Endodermal cell (in vitro differentiated cells): ENCODE measurements at regions not wholly inside any gene's neighbourhood (a gene's known extent, or its start where the extent isn't known, plus 50 kb on each side); places are given as distances from the start of the nearest gene placed in this dataset.

ENCODE experiments used
- DNase-seq: peaks from one replicate; pipeline ENCODE4 v3.0.0-alpha.2; 2017
- H3K27ac ChIP-seq: 2 replicates; pipeline ENCODE4 v1.5.1; 2013; ENCODE audit warnings: mild to moderate bottlenecking, low read depth, low read length, moderate library complexity
- H3K27me3 ChIP-seq: 2 replicates; pipeline ENCODE4 v1.6.1; 2013; ENCODE audit warnings: mild to moderate bottlenecking, low read length, moderate library complexity; ENCODE audit not compliant: insufficient read depth, control insufficient read depth, poor library complexity, severe bottlenecking
- H3K36me3 ChIP-seq: 2 replicates; pipeline ENCODE4 v1.7.0; 2013; ENCODE audit warnings: mild to moderate bottlenecking, low read length, moderate library complexity; ENCODE audit not compliant: control insufficient read depth, insufficient read depth
- H3K4me1 ChIP-seq: one replicate; pipeline ENCODE4 v1.7.0; 2013; ENCODE audit warnings: low read length; ENCODE audit not compliant: control insufficient read depth, insufficient read depth
- H3K4me3 ChIP-seq: 2 replicates; pipeline ENCODE4 v1.5.1; 2013; ENCODE audit warnings: mild to moderate bottlenecking, low read length, moderate library complexity
- H3K9ac ChIP-seq: 2 replicates; pipeline ENCODE4 v1.6.1; 2013; ENCODE audit warnings: mild to moderate bottlenecking, low read length, moderate library complexity; ENCODE audit not compliant: poor library complexity, severe bottlenecking; ENCODE audit errors: extremely low read depth
- H3K9me3 ChIP-seq: 2 replicates; pipeline ENCODE4 v1.6.1; 2013; ENCODE audit warnings: mild to moderate bottlenecking, low read length, moderate library complexity; ENCODE audit not compliant: control insufficient read depth
- H3K27ac Mint-ChIP-seq: 2 replicates; pipeline ENCODE4 v1.8.0; 2020; ENCODE audit warnings: mixed read lengths
- H3K27me3 Mint-ChIP-seq: 2 replicates; pipeline ENCODE4 v1.8.0; 2021; ENCODE audit warnings: mild to moderate bottlenecking, mixed read lengths; ENCODE audit not compliant: insufficient read depth
- H3K36me3 Mint-ChIP-seq: 2 replicates; pipeline ENCODE4 v1.8.0; 2020; ENCODE audit warnings: low read depth, mixed read lengths
- H3K4me1 Mint-ChIP-seq: 2 replicates; pipeline ENCODE4 v1.8.0; 2020; ENCODE audit warnings: mixed read lengths
- H3K4me3 Mint-ChIP-seq: 2 replicates; pipeline ENCODE4 v1.8.0; 2020; ENCODE audit warnings: mild to moderate bottlenecking, moderate library complexity, mixed read lengths
- H3K9me3 Mint-ChIP-seq: 2 replicates; pipeline ENCODE4 v1.8.0; 2020; ENCODE audit warnings: mild to moderate bottlenecking, mixed read lengths
- WGBS, 2 experiments: methylation state at CpG; one replicate each; pipeline versions ENCODE4 v1.1.5 to v1.1.7; 2013; ENCODE audit warnings: missing lambda C conversion rate in 2 of 2, mixed read lengths in 1 of 2; ENCODE audit not compliant: insufficient coverage in 1 of 2, insufficient read length in 1 of 2; 5-methylcytosine and 5-hydroxymethylcytosine counted together
- TF ChIP-seq, protein P1 (sequence below): fragments of 200-600 bp; sonication (generic); conservative IDR thresholded peaks from 2 replicates; pipeline ENCODE4 v1.5.0; 2021; ENCODE audit warnings: antibody characterized with exemption, mild to moderate bottlenecking

DNA sequence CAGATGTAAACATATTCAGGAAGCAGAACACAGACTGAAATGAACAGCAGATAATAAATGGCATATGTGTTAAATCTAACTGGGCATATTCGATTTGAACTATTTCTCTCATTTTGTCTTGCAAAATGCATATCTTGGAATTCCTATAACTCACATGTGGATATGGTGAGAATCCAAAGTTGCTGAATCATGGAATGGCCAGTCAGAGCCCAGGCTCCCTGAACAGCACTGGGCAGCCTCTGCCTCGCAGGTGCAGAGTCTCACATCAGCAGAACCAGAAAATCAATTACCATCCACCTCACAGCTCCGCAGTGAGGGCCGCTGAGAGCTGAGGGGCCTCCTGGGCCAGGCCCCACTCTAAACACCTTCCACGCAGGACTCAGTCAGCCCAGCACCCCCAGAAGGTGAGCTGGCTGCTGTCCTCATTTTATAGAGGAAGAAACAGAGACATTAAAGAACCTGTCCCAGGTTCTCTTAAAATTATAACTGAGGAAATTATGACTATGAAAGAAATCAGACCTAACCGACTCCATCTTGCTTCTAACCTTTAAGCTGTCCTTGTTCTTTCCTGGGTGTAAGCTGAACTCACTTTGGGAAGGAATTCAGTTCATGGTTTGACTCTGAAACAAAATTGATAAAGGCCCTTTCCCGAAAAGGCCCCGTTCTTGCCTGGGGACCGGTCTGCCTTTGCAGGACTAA is 269.1 kb upstream of the SFSWAP start:
- Mint-ChIP-seq H3K4me3 (no peak overlapping the region), H3K27me3 (peaks cover 4% of the 10 kb centered on the region), H3K27ac (no peak overlapping the region), H3K36me3 (no peaks in the 10 kb centered on the region), H3K4me1 (peaks cover 2% of the 10 kb centered on the region), H3K9me3 (no peaks in the 10 kb centered on the region)
- no peak overlapping the region for H3K9ac ChIP-seq
- DNase-seq: no peak
- H3K36me3 ChIP-seq: no peaks in the 10 kb centered on the region
- H3K27ac ChIP-seq: no peak overlapping the region
- H3K4me1 ChIP-seq: no peaks in the 10 kb centered on the region
- no peaks in the 10 kb centered on the region for H3K9me3 ChIP-seq
- H3K4me3 ChIP-seq: no peak overlapping the region
- no peaks in the 10 kb centered on the region for H3K27me3 ChIP-seq
- 68 to 80% methylated on average over 6 to 8 of the region's 9 CpGs for WGBS, 2 experiments
- TF ChIP-seq, protein P1, sequence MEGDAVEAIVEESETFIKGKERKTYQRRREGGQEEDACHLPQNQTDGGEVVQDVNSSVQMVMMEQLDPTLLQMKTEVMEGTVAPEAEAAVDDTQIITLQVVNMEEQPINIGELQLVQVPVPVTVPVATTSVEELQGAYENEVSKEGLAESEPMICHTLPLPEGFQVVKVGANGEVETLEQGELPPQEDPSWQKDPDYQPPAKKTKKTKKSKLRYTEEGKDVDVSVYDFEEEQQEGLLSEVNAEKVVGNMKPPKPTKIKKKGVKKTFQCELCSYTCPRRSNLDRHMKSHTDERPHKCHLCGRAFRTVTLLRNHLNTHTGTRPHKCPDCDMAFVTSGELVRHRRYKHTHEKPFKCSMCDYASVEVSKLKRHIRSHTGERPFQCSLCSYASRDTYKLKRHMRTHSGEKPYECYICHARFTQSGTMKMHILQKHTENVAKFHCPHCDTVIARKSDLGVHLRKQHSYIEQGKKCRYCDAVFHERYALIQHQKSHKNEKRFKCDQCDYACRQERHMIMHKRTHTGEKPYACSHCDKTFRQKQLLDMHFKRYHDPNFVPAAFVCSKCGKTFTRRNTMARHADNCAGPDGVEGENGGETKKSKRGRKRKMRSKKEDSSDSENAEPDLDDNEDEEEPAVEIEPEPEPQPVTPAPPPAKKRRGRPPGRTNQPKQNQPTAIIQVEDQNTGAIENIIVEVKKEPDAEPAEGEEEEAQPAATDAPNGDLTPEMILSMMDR: no peak

- peak; percentile 43 for DNase-seq
- Histone ChIP-seq H3K9me3 (no peaks in the 10 kb centered on the region), H3K9ac (no peak overlapping the region), H3K4me3 (no peak overlapping the region), H3K27ac (no peak overlapping the region), H3K4me1 (no peaks in the 10 kb centered on the region), H3K27me3 (no peaks in the 10 kb centered on the region), H3K36me3 (no peaks in the 10 kb centered on the region)
- Mint-ChIP-seq H3K36me3 (no peaks in the 10 kb centered on the region), H3K4me3 (no peak overlapping the region), H3K27me3 (peaks cover 2% of the 10 kb centered on the region), H3K27ac (no peak overlapping the region), H3K4me1 (no peaks in the 10 kb centered on the region), H3K9me3 (no peaks in the 10 kb centered on the region)
- TF ChIP-seq, protein P1: no peak
- 69 to 72% methylated on average over 11 to 14 of the region's 14 CpGs for WGBS, 2 experiments
These were observed 268.5 kb upstream of the SFSWAP start for GRCh38 chr12:131442337-131442918.

- H3K27ac ChIP-seq: no peak overlapping the region
- H3K36me3 ChIP-seq: no peaks in the 10 kb centered on the region
- TF ChIP-seq, protein P1: no peak
- Mint-ChIP-seq H3K4me3 (no peak overlapping the region), H3K27ac (no peak overlapping the region), H3K4me1 (no peaks in the 10 kb centered on the region), H3K9me3 (no peaks in the 10 kb centered on the region), H3K27me3 (peaks cover 2% of the 10 kb centered on the region), H3K36me3 (no peaks in the 10 kb centered on the region)
- no peak overlapping the region for H3K9ac ChIP-seq
- 84 to 87% methylated on average over 21 to 36 of the region's 36 CpGs for WGBS, 2 experiments
- peak; percentile 41 for DNase-seq
- no peaks in the 10 kb centered on the region for H3K4me1 ChIP-seq
- no peak overlapping the region for H3K4me3 ChIP-seq
- no peaks in the 10 kb centered on the region for H3K9me3 ChIP-seq
- H3K27me3 ChIP-seq: no peaks in the 10 kb centered on the region
These were observed 267.6 kb upstream of the SFSWAP start for GRCh38 chr12:131443019-131444000.
